ENCODE measurements at regions not wholly inside any gene's neighbourhood (a gene's known extent, or its start where the extent isn't known, plus 50 kb on each side); places are given as distances from the start of the nearest gene placed in this dataset.

- TF ChIP-seq, protein P1, sequence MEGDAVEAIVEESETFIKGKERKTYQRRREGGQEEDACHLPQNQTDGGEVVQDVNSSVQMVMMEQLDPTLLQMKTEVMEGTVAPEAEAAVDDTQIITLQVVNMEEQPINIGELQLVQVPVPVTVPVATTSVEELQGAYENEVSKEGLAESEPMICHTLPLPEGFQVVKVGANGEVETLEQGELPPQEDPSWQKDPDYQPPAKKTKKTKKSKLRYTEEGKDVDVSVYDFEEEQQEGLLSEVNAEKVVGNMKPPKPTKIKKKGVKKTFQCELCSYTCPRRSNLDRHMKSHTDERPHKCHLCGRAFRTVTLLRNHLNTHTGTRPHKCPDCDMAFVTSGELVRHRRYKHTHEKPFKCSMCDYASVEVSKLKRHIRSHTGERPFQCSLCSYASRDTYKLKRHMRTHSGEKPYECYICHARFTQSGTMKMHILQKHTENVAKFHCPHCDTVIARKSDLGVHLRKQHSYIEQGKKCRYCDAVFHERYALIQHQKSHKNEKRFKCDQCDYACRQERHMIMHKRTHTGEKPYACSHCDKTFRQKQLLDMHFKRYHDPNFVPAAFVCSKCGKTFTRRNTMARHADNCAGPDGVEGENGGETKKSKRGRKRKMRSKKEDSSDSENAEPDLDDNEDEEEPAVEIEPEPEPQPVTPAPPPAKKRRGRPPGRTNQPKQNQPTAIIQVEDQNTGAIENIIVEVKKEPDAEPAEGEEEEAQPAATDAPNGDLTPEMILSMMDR (IDR thresholded peaks at IDR 0.05): no peak
- TF ChIP-seq EZH2 (IDR thresholded peaks at IDR 0.05; ENCODE audit: borderline replicate concordance, insufficient read depth, low read depth, low read length, poor library complexity, severe bottlenecking): no peak
Observed at GRCh38 chr4:107423677-107424405, 296.2 kb downstream of the PAPSS1 start.

Measured in B cell (primary cell).